ENCODE measurements at regions not wholly inside any gene's neighbourhood (a gene's known extent, or its start where the extent isn't known, plus 50 kb on each side); places are given as distances from the start of the nearest gene placed in this dataset.

DNA sequence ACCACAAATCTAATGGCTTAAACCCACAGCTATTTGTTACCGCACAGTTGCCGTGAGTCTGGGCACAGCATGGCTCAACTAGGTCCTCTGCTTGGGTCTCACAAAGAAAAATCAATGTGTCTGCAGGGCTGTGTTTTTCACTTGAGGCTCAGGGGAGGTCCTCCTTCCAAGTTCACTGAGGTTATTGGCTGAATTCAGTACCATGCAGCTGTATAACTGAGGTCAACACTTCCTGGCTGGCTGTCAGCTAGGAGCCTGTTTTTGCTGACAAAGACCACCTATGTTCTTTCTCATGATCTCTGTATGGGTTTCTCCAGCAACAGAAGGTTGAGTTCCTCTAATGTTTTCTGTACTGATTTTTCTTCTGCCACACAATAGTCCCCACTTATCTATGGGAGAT is 736.7 kb upstream of the PRKX start (continued):
- TF ChIP-seq, protein P1, sequence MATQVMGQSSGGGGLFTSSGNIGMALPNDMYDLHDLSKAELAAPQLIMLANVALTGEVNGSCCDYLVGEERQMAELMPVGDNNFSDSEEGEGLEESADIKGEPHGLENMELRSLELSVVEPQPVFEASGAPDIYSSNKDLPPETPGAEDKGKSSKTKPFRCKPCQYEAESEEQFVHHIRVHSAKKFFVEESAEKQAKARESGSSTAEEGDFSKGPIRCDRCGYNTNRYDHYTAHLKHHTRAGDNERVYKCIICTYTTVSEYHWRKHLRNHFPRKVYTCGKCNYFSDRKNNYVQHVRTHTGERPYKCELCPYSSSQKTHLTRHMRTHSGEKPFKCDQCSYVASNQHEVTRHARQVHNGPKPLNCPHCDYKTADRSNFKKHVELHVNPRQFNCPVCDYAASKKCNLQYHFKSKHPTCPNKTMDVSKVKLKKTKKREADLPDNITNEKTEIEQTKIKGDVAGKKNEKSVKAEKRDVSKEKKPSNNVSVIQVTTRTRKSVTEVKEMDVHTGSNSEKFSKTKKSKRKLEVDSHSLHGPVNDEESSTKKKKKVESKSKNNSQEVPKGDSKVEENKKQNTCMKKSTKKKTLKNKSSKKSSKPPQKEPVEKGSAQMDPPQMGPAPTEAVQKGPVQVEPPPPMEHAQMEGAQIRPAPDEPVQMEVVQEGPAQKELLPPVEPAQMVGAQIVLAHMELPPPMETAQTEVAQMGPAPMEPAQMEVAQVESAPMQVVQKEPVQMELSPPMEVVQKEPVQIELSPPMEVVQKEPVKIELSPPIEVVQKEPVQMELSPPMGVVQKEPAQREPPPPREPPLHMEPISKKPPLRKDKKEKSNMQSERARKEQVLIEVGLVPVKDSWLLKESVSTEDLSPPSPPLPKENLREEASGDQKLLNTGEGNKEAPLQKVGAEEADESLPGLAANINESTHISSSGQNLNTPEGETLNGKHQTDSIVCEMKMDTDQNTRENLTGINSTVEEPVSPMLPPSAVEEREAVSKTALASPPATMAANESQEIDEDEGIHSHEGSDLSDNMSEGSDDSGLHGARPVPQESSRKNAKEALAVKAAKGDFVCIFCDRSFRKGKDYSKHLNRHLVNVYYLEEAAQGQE (IDR thresholded peaks at IDR 0.05; ENCODE audit: unreplicated experiment) = no peak
- TF ChIP-seq ZNF114 (CRISPR knock-in tag; IDR thresholded peaks at IDR 0.05) = no peak
- no peak for TF ChIP-seq POLR2AphosphoS5 (IDR thresholded peaks at IDR 0.05; ENCODE audit: low read depth)
- no peak for TF ChIP-seq EZH2phosphoT487 (IDR thresholded peaks at IDR 0.05; ENCODE audit: unreplicated experiment)
- TF ChIP-seq STAT1 (IDR thresholded peaks at IDR 0.05; ENCODE audit: unreplicated experiment) = no peak
- TF ChIP-seq EZH2 (IDR thresholded peaks at IDR 0.05; ENCODE audit: low read depth, unreplicated experiment) = no peak
- TF ChIP-seq NANOG (IDR thresholded peaks at IDR 0.05; ENCODE audit: borderline replicate concordance) = no peak
- no peak for TF ChIP-seq CREB1 (CRISPR knock-in tag; IDR thresholded peaks at IDR 0.05; ENCODE audit: low read depth)

GRCh38 chrX:4435905-4436304 is 722.5 kb upstream of the PRKX start:
- Histone ChIP-seq H3K36me3 (ENCODE audit: insufficient read depth) (no peaks in the 10 kb centered on the region), H3K79me2 (replicated peaks; ENCODE audit: insufficient read depth) (no peaks in the 10 kb centered on the region), H2AFZ (no peak overlapping the region; the same call in 1 of the 2 replicates), H3K4me1 (ENCODE audit: insufficient read depth) (peaks cover 12% of the 10 kb centered on the region; the same call in 1 of the 2 replicates), H4K20me1 (replicated peaks; ENCODE audit: insufficient read depth) (no peaks in the 10 kb centered on the region), H3K27me3 (ENCODE audit: insufficient read depth) (no peaks in the 10 kb centered on the region), H3F3A (replicated peaks; ENCODE audit: low read depth) (no peaks in the 10 kb centered on the region), H3K27ac (ENCODE audit: low read depth) (no peak overlapping the region), H3K4me3 (no peak overlapping the region), H3K4me2 (no peak overlapping the region), H3K9me2 (ENCODE audit: insufficient read depth) (no peaks in the 10 kb centered on the region)
- no peaks in the 10 kb centered on the region for H3K9me3 Mint-ChIP-seq
- ATAC-seq (no peak), DNase-seq (ENCODE audit: low spot score) (no peak)
- H3K36me3 Mint-ChIP-seq (ENCODE audit: low read depth) = no peaks in the 10 kb centered on the region
- peaks cover 6% of the 10 kb centered on the region; the same call in 2 of the 3 replicates for H3K4me1 Mint-ChIP-seq
- no peak overlapping the region for H3K4me3 Mint-ChIP-seq
- H3K27me3 Mint-ChIP-seq (ENCODE audit: insufficient read depth, low read depth, poor library complexity) = no peaks in the 10 kb centered on the region
- H3K27ac Mint-ChIP-seq = no peak overlapping the region
- TF ChIP-seq ZNF114 (CRISPR knock-in tag; IDR thresholded peaks at IDR 0.05) = no peak
- TF ChIP-seq JUNB (IDR thresholded peaks at IDR 0.05; ENCODE audit: unreplicated experiment) = no peak
- TF ChIP-seq POLR2AphosphoS5 (IDR thresholded peaks at IDR 0.05; ENCODE audit: low read depth) = no peak
- TF ChIP-seq EZH2 (IDR thresholded peaks at IDR 0.05; ENCODE audit: low read depth, unreplicated experiment) = no peak
- TF ChIP-seq STAT1 (IDR thresholded peaks at IDR 0.05; ENCODE audit: unreplicated experiment) = no peak
- TF ChIP-seq EZH2phosphoT487 (IDR thresholded peaks at IDR 0.05; ENCODE audit: unreplicated experiment) = no peak
- no peak for TF ChIP-seq NANOG (IDR thresholded peaks at IDR 0.05; ENCODE audit: borderline replicate concordance)
- no peak for TF ChIP-seq ETS1 (IDR thresholded peaks at IDR 0.05)
- no peak for TF ChIP-seq ZNF462 (CRISPR knock-in tag; IDR thresholded peaks at IDR 0.05)
- TF ChIP-seq, protein P2, sequence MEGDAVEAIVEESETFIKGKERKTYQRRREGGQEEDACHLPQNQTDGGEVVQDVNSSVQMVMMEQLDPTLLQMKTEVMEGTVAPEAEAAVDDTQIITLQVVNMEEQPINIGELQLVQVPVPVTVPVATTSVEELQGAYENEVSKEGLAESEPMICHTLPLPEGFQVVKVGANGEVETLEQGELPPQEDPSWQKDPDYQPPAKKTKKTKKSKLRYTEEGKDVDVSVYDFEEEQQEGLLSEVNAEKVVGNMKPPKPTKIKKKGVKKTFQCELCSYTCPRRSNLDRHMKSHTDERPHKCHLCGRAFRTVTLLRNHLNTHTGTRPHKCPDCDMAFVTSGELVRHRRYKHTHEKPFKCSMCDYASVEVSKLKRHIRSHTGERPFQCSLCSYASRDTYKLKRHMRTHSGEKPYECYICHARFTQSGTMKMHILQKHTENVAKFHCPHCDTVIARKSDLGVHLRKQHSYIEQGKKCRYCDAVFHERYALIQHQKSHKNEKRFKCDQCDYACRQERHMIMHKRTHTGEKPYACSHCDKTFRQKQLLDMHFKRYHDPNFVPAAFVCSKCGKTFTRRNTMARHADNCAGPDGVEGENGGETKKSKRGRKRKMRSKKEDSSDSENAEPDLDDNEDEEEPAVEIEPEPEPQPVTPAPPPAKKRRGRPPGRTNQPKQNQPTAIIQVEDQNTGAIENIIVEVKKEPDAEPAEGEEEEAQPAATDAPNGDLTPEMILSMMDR (conservative IDR thresholded peaks at IDR 0.05; ENCODE audit: low read depth in 2 of 2) = no peak
- TF ChIP-seq ZNF331 (CRISPR knock-in tag; IDR thresholded peaks at IDR 0.05; ENCODE audit: low read depth) = no peak
- no peak for TF ChIP-seq CREB1 (CRISPR knock-in tag; IDR thresholded peaks at IDR 0.05; ENCODE audit: low read depth)
